ENCODE measurements at regions not wholly inside any gene's neighbourhood (a gene's known extent, or its start where the extent isn't known, plus 50 kb on each side); places are given as distances from the start of the nearest gene placed in this dataset.
"Not testable (repeated sequence)": the region's sequence is repeated elsewhere in the genome, so short reads cannot be mapped to it uniquely, and the experiment has no call there.

GRCh38 chrY:15871570-15871969, 1347.2 kb downstream of the NLGN4Y start:
- no peak for DNase-seq

GRCh38 chrY:15875881-15876280, 1351.6 kb downstream of the NLGN4Y start:
- not testable (repeated sequence) for DNase-seq

DNA sequence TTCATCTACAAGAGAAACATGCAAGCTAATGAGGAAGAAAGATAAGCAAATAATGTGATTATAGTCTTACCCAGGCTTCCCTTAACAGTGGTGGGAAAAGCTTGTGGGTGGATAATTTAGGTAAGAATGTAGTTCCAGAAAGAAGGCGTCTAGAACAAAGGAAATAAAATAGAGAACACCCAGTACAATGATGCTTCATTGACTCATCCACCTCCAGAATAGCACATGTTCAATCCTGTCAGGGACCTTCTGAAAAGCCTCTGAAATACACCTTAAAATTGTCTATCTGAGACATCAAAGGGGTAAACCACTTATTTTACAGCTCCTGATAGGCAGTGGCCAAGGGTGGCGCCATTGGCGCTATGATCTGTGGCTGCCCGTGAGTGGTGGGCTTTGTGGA, 1379.2 kb downstream of the NLGN4Y start:
- DNase-seq = not testable (repeated sequence)

DNA sequence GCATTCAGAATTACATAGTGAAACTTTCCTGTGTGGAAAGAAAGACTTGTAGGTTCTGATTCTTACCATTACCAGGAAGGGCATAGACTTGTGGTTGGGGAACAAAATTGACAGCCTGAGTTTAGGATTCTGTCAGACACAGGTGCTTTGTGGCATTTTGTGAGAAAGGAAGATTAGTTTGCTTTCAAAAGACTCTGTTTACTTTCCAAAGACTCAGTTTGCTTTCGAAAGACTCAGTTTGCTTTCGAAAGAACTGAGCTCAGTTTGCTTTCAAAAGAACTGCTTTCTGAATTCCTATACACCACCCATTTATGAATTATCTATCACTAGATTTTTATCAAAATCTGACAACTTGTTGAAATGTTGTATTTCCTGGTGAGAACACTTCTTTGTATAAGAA, 1381.2 kb downstream of the NLGN4Y start:
- DNase-seq = no peak

DNA sequence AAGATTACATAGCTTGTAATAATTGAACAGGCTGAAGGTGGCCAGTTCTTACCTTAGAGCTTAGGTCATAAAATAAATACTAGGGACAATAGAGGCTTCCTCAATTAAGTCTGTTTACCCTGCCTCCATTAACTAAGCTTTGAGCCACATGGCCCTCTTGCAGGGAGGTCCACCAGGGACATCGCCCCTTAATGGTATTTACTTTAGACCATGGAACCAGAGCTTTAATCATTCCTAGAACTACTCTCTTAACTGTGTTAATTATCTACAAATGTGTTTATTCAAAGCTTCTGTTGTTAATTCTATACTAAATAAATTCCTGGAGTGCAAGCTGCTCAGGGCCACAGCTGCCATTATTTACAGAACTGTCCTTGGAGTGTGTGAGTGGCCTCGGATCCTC, 1402.2 kb downstream of the NLGN4Y start:
- peak; percentile 68 for DNase-seq

GRCh38 chrY:15938791-15939190, 1414.5 kb downstream of the NLGN4Y start:
- DNase-seq = no peak

DNA sequence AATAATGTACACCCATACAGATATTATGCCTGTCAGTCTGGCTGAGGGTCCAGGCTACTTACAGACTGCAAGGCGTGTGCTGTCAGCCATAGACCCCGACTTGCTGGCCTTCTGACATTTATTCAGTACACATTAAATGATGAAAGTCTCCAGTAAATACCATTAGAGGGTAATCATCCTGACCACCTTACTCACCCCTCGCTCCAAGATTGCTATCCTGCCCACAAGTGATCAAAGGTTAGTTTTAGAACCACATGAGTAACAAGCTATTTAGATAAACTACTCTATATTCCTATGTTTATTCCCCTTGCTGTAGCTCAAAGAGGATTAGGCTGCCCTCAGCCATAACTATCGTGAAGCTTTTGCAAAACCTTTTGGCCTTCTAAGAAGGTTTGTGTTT, 1426.7 kb downstream of the NLGN4Y start:
- DNase-seq = no peak

GRCh38 chrY:15968800-15969199, 1444.5 kb downstream of the NLGN4Y start:
- no peak for DNase-seq

- no peak for DNase-seq
These were observed 1448.9 kb downstream of the NLGN4Y start for GRCh38 chrY:15973200-15973599.

GRCh38 chrY:15976771-15977170, 1452.4 kb downstream of the NLGN4Y start:
- DNase-seq = no peak

GRCh38 chrY:15978503-15978902, 1454.2 kb downstream of the NLGN4Y start:
- no peak for DNase-seq

- DNase-seq = no peak
These were observed 1460.5 kb downstream of the NLGN4Y start for GRCh38 chrY:15984651-15985398.

GRCh38 chrY:15996014-15996413, 1471.7 kb downstream of the NLGN4Y start:
- no peak for DNase-seq

DNA sequence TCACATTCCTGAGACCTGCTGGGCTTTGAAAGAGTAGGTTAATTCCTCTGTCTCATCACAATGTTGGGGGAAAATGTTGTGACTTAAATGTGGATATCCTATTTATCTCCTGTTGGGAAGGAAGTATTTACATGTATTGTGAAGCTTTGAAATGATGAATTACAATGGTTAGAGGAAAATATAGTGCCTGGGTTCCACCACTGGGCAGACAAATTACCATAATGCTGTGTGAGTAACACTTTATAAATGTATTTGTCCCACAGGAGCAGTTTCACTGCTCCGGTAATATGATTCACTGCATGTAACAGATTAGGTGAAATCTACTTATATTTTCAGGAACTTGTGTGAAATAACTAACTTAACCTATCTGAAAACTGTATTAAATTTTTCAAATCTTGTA, 1476.4 kb downstream of the NLGN4Y start:
- DNase-seq = no peak

- DNase-seq = no peak
These were observed 1477.6 kb downstream of the NLGN4Y start for GRCh38 chrY:16001896-16002295.

DNA sequence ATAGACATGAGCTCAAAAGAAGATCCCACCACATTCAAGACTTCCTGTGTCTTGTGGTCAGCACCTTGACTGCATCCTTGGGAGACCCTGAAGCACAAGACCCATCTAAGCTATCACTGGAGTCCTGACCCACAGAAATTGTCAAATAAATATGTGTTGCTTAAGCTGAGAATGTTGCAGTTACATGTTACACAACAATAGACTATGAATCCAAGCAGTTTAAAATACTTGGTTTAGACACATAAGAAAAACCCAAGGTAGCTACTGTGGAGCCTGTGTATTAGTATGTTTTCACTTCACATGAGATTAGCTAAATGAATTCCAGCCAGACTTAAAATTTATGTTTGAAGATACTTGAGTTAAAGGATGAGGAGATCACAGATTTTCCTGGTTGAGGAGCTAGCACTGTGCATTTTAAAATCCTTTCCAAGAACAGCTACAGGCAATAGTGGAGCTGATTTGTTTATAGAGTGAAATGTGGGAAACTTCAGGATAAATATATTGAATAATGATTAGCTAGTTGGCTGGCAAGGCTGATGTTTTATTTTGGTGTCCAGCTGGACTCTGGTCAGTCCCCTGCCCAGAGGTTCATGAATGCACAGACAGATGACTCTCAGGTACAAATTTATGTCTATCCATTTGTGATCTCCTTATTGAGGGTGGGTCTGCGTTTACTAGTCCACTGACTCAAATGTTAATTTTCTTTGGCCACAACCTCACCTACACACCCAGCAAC, 1527.7 kb downstream of the NLGN4Y start:
- no peak for DNase-seq

DNA sequence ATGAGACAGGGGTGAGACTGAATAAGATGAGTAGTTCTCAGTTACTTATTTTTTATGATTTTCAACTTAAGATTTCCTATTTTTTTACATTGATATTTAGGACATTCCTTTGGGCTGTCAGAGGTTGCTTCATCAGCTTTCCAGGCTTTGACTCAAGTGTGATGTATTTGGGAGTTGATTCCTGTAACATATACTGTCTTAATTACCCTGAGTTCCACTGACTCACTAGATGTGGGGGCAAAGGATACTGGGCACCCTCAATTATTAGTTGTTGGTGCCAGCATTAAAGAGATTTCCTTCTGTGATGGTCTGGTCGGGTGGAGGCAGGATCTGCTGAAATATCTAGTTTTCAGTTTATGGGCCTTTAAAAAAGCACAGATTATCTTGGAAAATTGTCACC, 1535.8 kb downstream of the NLGN4Y start:
- no peak for DNase-seq

GRCh38 chrY:16060686-16061085, 1536.4 kb downstream of the NLGN4Y start:
- no peak for DNase-seq

DNA sequence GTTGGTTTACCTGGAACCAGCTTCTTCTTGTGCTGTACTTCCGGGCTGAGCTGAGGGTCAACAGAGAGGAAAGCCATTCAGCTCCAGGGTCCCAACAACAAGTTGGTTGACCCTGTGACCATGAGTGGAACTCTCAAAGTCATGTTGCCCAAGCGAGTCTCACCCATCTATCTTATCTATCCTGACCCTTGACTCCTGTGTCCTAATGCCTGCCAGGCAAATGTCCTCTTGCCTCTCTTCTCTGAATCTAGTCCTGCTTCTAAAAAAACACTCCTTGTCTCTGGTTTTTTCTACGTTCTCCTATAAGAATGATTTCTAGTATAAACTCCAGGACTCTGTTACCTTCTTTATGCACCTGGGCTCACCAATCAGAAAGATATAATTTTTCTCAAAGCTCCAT, 1547.6 kb downstream of the NLGN4Y start:
- no peak for DNase-seq

DNA sequence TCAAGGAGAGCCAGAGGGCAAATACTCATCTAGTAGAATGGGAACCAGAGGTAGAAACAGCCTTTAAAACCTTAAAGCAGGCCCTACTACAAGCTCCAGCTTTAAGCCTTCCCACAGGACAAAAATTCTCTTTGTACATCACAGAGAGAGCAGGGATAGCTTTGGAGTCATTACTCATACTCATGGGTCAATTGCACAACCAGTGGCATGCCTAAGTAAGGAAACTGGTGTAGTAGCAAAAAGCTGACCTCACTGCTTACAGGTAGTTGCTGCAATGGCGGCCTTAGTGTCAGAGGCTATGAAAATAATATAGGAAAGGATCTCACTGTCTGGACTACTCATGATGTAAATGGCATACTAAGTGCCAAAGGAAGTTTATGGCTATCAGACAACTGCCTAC, 1551.4 kb downstream of the NLGN4Y start:
- no peak for DNase-seq

- no peak for DNase-seq
These were observed 1573.0 kb downstream of the NLGN4Y start for GRCh38 chrY:16097325-16097724.

DNA sequence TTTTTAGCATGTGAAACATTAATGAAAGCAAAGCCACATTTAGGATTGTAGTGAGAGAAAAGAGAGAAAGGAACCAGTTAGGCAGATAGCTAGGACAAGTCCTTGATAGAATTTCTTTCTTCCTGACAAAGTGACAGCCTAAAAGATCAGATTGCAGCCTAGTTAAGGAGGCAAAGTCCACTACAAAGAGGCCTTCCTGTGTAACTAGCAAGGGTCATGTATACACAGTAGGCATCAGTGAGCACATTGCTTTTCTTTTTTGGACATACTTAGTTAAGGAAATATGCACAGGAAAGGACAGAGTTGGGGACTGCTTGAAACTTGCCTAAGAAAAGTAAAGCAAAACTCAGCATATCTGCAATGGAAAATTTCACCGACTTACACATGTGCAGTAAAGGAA, 1577.5 kb downstream of the NLGN4Y start:
- DNase-seq = no peak

- DNase-seq = no peak
These were observed 1582.3 kb downstream of the NLGN4Y start for GRCh38 chrY:16106613-16107012.

DNA sequence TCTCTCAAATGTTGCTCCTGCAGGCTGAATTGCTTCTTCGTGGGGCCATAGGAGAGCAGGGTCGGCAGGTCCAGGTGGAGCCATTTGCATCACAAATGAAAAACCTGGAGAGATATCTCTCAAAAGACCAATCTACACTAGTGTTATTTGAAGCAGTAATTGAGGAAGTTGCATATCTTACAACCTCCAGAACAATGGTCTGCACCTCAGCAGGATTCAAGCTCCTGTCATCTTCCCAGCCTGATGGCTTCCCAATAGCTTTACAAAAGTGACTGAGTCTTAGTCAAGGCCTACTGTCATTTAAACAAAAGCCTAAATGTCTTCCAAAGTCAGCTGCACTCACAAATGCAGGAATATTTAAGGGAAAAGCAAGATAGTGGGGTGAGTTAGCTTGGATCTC, 1584.5 kb downstream of the NLGN4Y start:
- DNase-seq = no peak

GRCh38 chrY:16120096-16120495, 1595.8 kb downstream of the NLGN4Y start:
- DNase-seq = not testable (repeated sequence)
